ENCODE measurements at regions not wholly inside any gene's neighbourhood (a gene's known extent, or its start where the extent isn't known, plus 50 kb on each side); places are given as distances from the start of the nearest gene placed in this dataset.
"Not testable (repeated sequence)": the region's sequence is repeated elsewhere in the genome, so short reads cannot be mapped to it uniquely, and the experiment has no call there.

DNA sequence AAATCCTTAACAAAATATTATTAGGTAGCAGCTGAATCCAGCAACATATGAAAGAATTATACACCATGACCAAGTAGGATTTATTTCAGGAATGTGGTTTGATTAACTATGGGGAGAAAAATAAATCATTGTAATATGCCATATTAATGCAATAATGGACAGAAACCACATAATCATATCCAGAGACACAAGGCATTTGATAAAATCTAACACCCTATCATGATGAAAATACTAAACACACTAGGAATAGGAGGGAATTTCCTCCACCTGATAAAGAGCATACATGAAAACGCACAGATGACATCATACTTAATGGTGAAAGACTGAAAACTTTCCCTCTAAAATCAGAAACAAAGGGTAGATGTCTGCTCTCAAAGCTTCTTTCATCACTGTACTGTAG is 238.9 kb downstream of the PHLDA1 start (continued):
- peak; percentile 61; the same call in 1 of the 2 replicates for TF ChIP-seq NFIC (IDR thresholded peaks at IDR 0.05; ENCODE audit: borderline replicate concordance)
- 0 out of 2 replicates have a peak, but pooled peaks have one; percentile 32 for TF ChIP-seq FOXM1 (IDR thresholded peaks at IDR 0.05; ENCODE audit: low read depth)
- no peak for TF ChIP-seq RFX5 (IDR thresholded peaks at IDR 0.05; ENCODE audit: low read length)
- TF ChIP-seq FOXJ3 (CRISPR knock-in tag; IDR thresholded peaks at IDR 0.05) = no peak
- TF ChIP-seq RCOR1 (IDR thresholded peaks at IDR 0.05; ENCODE audit: low read length) = peak; percentile 46; the same call in 1 of the 2 replicates
- no peak for TF ChIP-seq RAD21 (IDR thresholded peaks at IDR 0.05; ENCODE audit: low read length)
- no peak for TF ChIP-seq SIN3A (IDR thresholded peaks at IDR 0.05; ENCODE audit: borderline replicate concordance, low read depth, low read length)
- TF ChIP-seq, protein P1, sequence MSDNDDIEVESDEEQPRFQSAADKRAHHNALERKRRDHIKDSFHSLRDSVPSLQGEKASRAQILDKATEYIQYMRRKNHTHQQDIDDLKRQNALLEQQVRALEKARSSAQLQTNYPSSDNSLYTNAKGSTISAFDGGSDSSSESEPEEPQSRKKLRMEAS (IDR thresholded peaks at IDR 0.05; ENCODE audit: low read depth) = no peak
- TF ChIP-seq TEAD4 (IDR thresholded peaks at IDR 0.05; ENCODE audit: borderline replicate concordance, insufficient read depth) = peak; percentile 55; the same call in 1 of the 2 replicates
- no peak for TF ChIP-seq CHD2 (IDR thresholded peaks at IDR 0.05; ENCODE audit: low read length, partially characterized antibody)
- 0 out of 2 replicates have a peak, but pooled peaks have one; percentile 10 for TF ChIP-seq RXRA (IDR thresholded peaks at IDR 0.05; ENCODE audit: borderline replicate concordance, low read depth)
- peak; percentile 55; the same call in 1 of the 2 replicates for TF ChIP-seq POLR2AphosphoS5 (IDR thresholded peaks at IDR 0.05; ENCODE audit: low read depth, low read length)
- TF ChIP-seq TCF12 (IDR thresholded peaks at IDR 0.05) = peak; percentile 91
- TF ChIP-seq, protein P2, sequence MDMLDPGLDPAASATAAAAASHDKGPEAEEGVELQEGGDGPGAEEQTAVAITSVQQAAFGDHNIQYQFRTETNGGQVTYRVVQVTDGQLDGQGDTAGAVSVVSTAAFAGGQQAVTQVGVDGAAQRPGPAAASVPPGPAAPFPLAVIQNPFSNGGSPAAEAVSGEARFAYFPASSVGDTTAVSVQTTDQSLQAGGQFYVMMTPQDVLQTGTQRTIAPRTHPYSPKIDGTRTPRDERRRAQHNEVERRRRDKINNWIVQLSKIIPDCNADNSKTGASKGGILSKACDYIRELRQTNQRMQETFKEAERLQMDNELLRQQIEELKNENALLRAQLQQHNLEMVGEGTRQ (IDR thresholded peaks at IDR 0.05; ENCODE audit: borderline replicate concordance, low read depth, low read length) = no peak
- 0 out of 2 replicates have a peak, but pooled peaks have one; percentile 6 for TF ChIP-seq GATA2 (CRISPR knock-in tag; IDR thresholded peaks at IDR 0.05)
- TF ChIP-seq FOSL2 (IDR thresholded peaks at IDR 0.05; ENCODE audit: borderline replicate concordance, low read depth) = 0 out of 2 replicates have a peak, but pooled peaks have one; percentile 3
- 0 out of 2 replicates have a peak, but pooled peaks have one; percentile 15 for TF ChIP-seq MEF2A (IDR thresholded peaks at IDR 0.05; ENCODE audit: borderline replicate concordance, low read depth)

DNA sequence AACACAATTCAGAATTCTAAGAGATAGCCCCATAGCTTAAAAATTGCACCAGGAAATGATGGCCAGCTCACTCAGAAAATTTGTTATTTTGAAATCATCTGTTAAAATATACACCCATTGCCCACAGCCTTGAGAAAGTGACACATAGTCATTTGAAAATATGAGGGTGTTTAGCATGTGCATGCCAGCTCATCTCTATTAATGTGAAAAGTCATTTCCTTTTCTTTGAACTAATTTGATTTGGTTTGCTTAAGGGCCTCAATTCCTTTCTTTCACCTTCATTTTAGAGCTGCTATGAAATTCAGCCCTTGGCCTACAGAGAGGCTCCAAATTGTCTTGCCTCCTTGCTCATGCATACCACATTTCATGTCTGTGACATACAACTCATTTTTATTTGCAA is 241.4 kb downstream of the PHLDA1 start:
- no peak overlapping the region for H3K27ac ChIP-seq (ENCODE audit: low read depth in 2 of 2, low read length in 1 of 2)
- no peaks in the 10 kb centered on the region for H3K9me2 ChIP-seq
- no peaks in the 10 kb centered on the region for H3K27me3 ChIP-seq (ENCODE audit: insufficient read depth)
- ChIA-PET CTCF (interaction anchor here (1.1 kb wide), 1 partner anchor 15 kb away, joined by 3 read pairs; no protein-coding TSS in a partner anchor), POLR2A (no interaction called here)
- H3K79me2 ChIP-seq (ENCODE audit: insufficient read depth) = no peaks in the 10 kb centered on the region
- TF ChIP-seq CHD2 (IDR thresholded peaks at IDR 0.05; ENCODE audit: low read length, partially characterized antibody) (no peak), RXRA (IDR thresholded peaks at IDR 0.05; ENCODE audit: borderline replicate concordance, low read depth) (no peak), TAF1 (IDR thresholded peaks at IDR 0.05; ENCODE audit: borderline replicate concordance, low read depth, low read length) (no peak), EP300 (IDR thresholded peaks at IDR 0.05; ENCODE audit: borderline replicate concordance in 1 of 2, low read depth in 1 of 2, low read length in 1 of 2) (no peak), POLR2AphosphoS5 (IDR thresholded peaks at IDR 0.05; ENCODE audit: low read depth, low read length) (no peak), ELF1 (IDR thresholded peaks at IDR 0.05) (no peak), EZH2phosphoT487 (IDR thresholded peaks at IDR 0.05; ENCODE audit: borderline replicate concordance, low read depth) (no peak), GABPA (IDR thresholded peaks at IDR 0.05; ENCODE audit: low read depth) (no peak), NFIC (IDR thresholded peaks at IDR 0.05; ENCODE audit: borderline replicate concordance) (no peak)
- TF ChIP-seq, protein P2 (IDR thresholded peaks at IDR 0.05; ENCODE audit: borderline replicate concordance, low read depth, low read length) = no peak
- H3K4me2 ChIP-seq = no peak overlapping the region
- H3F3A ChIP-seq (replicated peaks; ENCODE audit: insufficient read depth) = peaks cover 8% of the 10 kb centered on the region
- no peak overlapping the region for H3K4me3 ChIP-seq (ENCODE audit: low read depth in 2 of 2, low read length in 1 of 2)
- H3K4me1 ChIP-seq (ENCODE audit: control insufficient read depth in 1 of 2, insufficient read depth in 2 of 2, low read depth in 1 of 2, low read length in 1 of 2) = peaks cover 0 to 2% of the 10 kb centered on the region in 2 experiments; a peak in 1 of 4 replicates
- H2AFZ ChIP-seq (ENCODE audit: low read depth) = no peak overlapping the region
- H3K9ac ChIP-seq = no peak overlapping the region
- no peaks in the 10 kb centered on the region for H4K20me1 ChIP-seq (ENCODE audit: insufficient read depth)
- no peaks in the 10 kb centered on the region for H3K9me3 ChIP-seq
- no peaks in the 10 kb centered on the region for H3K36me3 ChIP-seq (replicated peaks in 1 of 2; ENCODE audit: control insufficient read depth in 1 of 2, insufficient read depth in 2 of 2, low read length in 1 of 2)
- DNase-seq = no peak

DNA sequence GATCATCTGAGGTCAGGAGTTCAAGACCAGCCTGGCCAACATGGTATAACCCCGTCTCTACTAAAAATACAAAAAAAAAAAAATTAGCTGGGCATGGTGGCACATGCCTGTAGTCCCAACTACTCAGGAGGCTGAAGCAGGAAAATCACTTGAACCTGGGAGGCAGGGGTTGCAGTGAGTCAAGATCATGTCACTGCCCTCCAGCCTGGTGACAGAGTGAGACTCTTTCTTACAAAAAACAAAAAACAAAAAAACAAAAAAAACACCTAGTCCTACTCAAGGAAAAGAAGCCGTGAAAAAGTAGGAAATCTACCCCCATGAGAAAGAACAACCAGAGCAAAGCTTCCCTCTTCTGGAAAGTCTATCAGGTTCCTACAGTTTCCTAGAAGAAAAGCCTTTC is 244.4 kb downstream of the PHLDA1 start:
- H3K27me3 ChIP-seq (ENCODE audit: insufficient read depth); H3K9me3 ChIP-seq; H3K4me3 ChIP-seq (ENCODE audit: low read depth in 2 of 2, low read length in 1 of 2); H3K79me2 ChIP-seq (ENCODE audit: insufficient read depth); H4K20me1 ChIP-seq (ENCODE audit: insufficient read depth); H3K27ac ChIP-seq (ENCODE audit: low read depth in 2 of 2, low read length in 1 of 2); H2AFZ ChIP-seq (ENCODE audit: low read depth); H3K9ac ChIP-seq; H3K4me2 ChIP-seq; POLR2A ChIA-PET; DNase-seq; H3F3A ChIP-seq (replicated peaks; ENCODE audit: insufficient read depth); H3K36me3 ChIP-seq (replicated peaks in 1 of 2; ENCODE audit: control insufficient read depth in 1 of 2, insufficient read depth in 2 of 2, low read length in 1 of 2); H3K9me2 ChIP-seq: not testable (repeated sequence)
- WGBS (ENCODE audit: low lambda C conversion rate) = 96% methylated on average over 2 of the region's 2 CpGs
- H3K4me1 ChIP-seq (ENCODE audit: control insufficient read depth in 1 of 2, insufficient read depth in 2 of 2, low read depth in 1 of 2, low read length in 1 of 2) = peaks cover 4 to 21% of the 10 kb centered on the region in 2 experiments; a peak in 2 of 4 replicates
- CTCF ChIA-PET = interaction anchor here (0.8 to 1.0 kb wide), 2 partner anchors 10 to 71 kb away, joined by 3 to 4 read pairs; no protein-coding TSS in a partner anchor
